GM18867 (cell line): ENCODE measurements at regions not wholly inside any gene's neighbourhood (a gene's known extent, or its start where the extent isn't known, plus 50 kb on each side); places are given as distances from the start of the nearest gene placed in this dataset.

ENCODE experiments used
- ATAC-seq: cut with Tn5 transposase; IDR thresholded peaks from one replicate; pipeline ENCODE4 v1.9.1; 2021; ENCODE audit warnings: mild to moderate bottlenecking, moderate library complexity; ENCODE audit not compliant: unreplicated experiment

GRCh38 chr4:28351102-28351501 lies 1490.5 kb downstream of the STIM2 start:
- ATAC-seq = no peak

- ATAC-seq = no peak
These were observed 1491.2 kb downstream of the STIM2 start for GRCh38 chr4:28351826-28352225.

- no peak for ATAC-seq
These were observed 1494.4 kb downstream of the STIM2 start for GRCh38 chr4:28354880-28355656.

- ATAC-seq = no peak
These were observed 1497.3 kb downstream of the STIM2 start for GRCh38 chr4:28357990-28358389.

- ATAC-seq = no peak
These were observed 1498.0 kb downstream of the STIM2 start for GRCh38 chr4:28358606-28359005.

DNA sequence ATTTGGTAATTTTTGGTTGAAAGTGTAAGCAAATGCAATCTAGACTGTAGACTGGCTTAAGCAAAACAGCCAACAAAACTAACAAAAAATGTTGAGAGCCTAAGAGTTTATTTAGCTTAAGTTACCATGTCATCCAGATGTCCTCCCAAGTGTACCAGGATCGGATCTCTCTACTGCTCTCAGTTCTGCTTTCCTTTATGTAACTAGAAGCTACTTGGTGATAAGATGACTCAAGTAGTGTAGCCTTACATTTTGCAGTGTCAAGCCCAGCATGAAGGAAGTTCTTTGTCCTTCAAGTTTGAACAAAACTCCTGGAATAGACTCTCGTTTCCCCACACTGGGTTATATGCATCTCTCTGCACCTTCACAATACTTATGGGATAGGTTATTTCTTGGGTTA lies 1500.0 kb downstream of the STIM2 start:
- no peak for ATAC-seq

DNA sequence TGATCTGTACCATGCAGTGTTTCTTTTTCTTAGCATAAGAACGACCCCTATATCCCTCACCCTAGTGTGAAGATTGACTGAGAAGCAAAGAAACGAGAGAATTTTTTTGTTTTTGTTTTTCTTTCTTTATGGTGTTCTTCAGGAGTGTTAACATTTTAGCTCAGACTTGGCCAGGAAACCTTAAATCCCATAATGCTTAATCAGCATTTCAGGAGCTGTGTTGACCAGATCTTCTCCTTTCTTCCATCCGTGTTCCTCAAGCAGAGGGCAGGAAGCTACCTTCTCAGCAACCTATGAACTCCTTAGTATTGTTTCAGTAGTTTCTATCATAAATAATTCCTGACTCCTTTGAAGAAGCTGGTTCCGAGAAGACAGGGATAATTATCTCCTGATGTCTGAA lies 1501.5 kb downstream of the STIM2 start:
- no peak for ATAC-seq

- no peak for ATAC-seq
These were observed 1508.9 kb downstream of the STIM2 start for GRCh38 chr4:28369499-28369898.

DNA sequence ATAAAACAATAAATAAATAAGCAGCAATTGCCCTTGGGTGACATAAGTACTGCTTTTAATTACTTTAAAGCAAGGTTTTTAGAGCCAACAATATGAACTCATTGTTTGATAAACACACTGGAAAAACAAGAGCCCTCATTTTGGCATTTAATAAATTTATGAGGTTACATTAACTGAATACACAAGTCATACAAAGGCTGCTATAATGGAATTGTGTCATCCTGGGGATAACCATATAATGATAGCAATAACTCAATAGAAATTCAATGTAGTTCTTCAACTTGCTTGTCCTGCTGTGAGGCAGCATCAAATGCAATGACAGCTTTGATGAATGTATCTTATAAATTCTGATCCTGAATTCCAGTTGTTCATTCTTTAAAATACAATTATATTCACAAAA lies 1512.5 kb downstream of the STIM2 start:
- ATAC-seq = no peak

DNA sequence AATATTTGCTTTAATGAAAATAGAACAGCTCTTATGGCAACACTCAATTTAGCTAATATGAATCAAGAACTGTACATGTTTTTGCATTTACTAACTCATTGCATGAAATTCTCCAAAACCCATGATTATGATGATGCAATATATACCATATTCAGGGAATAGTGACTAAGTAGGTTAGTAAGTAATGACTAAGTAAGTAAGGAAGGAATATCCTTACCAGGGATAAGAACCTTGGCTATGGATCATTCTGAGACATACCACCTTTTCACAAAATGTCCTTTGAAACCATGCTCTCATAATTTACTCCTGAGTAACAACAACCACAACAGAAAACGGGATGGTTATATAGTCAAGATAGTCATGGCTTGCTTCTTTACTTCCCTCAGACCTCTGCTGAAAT lies 1513.0 kb downstream of the STIM2 start:
- no peak for ATAC-seq

DNA sequence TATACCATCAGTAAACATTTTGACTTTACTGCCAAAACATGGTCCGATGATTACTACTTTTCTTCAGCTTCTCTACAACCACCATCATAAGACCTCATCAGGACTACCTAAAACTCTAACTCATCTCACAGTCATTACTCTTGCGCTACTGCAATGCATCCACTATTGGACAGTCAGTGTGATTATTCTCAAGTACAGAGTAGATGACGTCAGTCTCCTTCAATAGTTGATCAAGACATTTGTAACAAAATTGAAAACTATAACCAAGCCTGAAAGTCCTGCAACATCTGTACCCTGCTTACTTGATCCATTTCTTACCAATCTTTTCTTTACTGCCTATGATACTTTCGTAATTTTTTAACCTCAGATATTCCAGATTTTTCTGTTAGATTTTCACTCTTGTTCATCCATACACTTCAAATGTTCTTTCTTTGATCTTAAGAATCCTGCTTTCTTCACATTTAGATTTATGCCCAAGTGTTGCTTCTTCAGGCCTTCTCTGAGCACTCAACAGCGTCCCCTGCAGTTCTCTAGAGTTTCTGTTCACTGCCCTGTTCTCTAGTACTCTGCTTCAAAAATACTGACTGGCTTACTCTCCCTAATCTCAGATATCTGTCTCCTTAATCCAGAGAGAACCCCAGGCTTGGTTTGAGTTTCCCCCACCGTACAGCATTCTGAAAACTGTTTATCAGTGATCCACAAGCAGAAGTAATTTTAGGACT lies 1517.6 kb downstream of the STIM2 start:
- no peak for ATAC-seq

DNA sequence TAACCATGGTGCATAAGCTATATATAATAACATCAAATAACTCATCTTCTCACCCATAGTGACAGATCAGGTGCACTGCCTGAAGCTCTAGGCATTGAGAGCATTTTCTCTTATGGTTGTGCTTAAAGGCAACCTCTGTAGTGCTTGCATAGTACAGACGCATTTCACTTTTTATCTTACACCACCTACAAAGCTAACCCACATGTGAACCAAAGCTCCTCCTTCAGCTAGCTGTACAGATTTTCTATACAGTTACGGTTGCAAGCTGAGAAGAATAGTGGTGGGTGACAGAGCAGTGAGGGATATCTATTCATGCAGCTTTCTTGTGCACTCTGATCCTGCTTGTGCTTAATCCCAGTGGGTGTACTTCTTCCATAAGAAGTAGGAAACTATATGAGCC lies 1525.2 kb downstream of the STIM2 start:
- no peak for ATAC-seq

DNA sequence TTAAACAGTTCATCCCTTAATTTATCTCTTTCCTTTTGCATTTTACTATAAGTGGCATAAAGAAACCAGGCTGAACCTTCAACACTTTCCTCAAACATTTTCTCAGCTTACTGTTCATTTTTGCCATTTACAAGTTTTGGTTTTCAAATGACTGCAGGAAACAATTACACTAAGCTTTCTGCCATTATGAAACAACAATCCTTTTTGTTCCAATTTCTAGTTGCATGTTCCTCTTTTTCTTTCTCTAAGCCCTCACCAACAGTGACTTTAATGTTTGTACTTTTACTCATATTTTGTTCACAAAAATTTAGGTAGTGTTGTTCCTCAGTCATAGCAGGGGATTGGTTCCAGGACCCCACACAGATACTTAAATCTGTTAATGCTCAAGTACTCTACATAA lies 1526.1 kb downstream of the STIM2 start:
- no peak for ATAC-seq

- ATAC-seq = no peak
These were observed 1527.8 kb downstream of the STIM2 start for GRCh38 chr4:28388471-28388870.

DNA sequence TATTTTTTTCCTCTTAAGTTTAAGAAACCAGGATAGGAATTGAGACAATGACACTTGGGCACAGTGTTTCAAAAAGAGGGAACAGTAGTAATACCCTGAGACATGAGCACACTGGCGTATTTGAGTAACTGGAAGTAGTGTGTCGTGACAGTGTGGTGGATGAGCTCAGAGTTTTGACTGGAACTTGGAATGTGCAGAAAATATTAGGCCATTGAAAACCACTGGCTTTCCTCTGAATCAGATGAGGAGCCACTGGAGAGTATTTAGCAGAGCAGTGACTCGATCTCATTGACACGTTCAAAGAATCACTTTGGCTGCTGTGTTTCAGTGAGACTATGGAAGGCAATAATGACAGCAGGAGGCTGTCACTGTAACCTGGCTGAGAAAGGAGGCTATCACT lies 1531.2 kb downstream of the STIM2 start:
- no peak for ATAC-seq

DNA sequence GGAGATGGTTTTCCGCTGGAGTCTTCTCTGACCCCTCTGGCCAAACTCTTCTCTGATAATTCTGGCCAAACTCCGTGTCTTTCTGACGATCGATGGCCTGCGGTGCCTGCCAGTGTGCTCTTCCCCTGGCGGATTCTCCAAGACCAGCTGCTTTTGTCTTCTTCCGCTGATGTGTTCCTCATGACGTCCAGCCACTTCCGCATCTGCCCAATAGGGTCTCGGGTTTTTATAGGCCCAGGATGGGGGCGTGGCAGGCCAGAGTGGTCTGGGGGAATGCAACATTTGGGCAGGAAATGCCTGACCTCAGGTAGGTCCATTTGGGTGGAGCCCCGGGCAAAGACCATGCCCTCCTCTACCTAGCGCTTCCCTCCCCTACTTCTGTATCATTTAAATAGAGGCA lies 1542.1 kb downstream of the STIM2 start:
- ATAC-seq = no peak

DNA sequence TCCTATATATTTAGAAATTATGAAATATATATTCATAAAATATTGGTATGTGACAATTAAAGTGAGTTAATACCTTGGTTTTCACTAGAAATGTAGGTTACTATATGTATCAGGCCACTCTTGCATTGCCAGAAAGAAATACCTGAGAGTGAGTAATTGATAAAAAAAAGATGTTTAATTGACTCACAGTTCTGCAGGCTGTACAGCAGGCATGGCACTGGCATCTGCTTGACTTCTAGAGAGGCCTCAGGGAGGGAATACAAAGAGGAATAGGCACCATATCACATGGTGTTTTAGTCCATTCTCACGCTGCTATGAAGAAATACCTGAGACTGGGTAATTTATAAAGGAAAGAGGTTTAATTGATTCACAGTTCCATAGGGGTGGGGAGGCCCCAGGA lies 1560.6 kb downstream of the STIM2 start:
- no peak for ATAC-seq

DNA sequence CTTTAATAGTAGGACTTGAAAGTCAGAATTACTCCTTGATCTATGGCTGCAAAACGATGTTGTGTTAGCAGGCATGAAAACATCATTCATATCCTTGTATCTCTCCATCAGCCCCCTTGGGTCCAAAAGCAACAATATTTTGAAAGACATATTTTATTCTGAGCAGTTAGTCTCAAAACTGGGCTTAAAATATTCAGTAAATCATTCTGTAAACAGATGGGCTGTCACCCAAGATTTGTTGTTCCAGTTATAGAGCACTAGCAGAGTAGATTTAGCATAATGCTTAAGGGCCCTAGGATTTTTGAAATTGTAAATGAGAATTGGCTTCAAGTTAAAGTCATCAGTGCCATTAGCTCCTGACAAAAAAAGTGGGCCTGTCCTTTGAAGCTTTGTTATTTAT lies 1565.6 kb downstream of the STIM2 start:
- no peak for ATAC-seq

GRCh38 chr4:28427306-28428085 lies 1566.9 kb downstream of the STIM2 start:
- no peak for ATAC-seq

DNA sequence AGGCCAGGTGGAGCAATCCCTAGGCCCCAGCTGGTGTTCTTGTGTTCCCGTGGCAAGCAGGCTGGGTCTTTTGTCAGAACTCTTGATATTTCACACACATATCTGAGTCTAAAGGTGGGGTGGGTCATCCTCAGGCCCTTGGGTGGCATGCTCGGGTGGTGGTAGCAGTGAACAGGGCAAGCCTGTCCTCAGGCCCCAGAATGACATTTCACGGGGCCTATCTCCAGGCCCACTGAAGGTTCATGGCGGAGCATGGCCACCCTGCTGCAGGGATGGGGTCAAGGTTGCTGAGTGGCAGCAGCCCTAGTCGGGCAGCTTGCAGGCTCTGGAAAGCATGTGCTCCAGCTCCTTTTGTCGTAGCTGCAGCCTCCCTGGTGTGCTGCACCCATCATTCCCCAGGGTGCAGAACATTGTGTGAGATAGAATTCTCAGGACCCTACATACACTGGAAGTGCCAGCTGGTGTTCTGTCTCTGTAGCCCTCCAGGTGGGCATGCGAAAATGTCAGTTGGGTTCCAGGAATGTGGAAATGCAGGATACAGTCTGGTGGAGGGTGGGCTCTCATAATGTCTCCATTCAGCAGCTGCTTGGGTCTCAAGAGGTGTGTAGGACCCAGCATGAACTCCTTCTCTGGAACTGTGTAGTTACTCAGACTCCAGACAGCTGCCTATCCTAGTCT lies 1571.8 kb downstream of the STIM2 start:
- ATAC-seq = no peak

GRCh38 chr4:28435314-28435713 lies 1574.7 kb downstream of the STIM2 start:
- ATAC-seq = no peak
